ENCODE measurements at regions not wholly inside any gene's neighbourhood (a gene's known extent, or its start where the extent isn't known, plus 50 kb on each side); places are given as distances from the start of the nearest gene placed in this dataset.

DNA sequence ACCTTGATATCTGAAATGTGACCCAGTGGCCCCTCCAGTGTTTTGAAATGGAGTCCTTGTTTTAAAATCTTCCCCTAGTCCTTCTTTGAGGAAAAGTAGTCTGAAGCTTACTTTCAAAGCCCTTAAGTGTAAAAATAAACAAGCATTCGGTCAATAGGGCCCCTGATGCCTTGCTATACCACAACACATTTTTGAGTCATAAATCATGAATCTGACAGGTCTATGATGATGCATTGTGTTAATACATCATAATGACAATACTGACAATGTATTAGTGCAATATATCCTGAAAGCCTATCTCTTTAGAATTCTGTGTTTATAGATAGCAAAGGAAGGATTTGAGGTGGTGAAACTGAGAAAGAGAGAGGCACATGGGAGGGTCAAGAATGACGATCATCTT, 464.2 kb downstream of the MEIS1 start:
- Histone ChIP-seq H3F3A (ENCODE audit: insufficient read depth, low read length, poor library complexity, severe bottlenecking) (no peaks in the 10 kb centered on the region), H4K20me1 (ENCODE audit: insufficient read depth) (no peaks in the 10 kb centered on the region), H3K27ac (ENCODE audit: low read length) (no peak overlapping the region), H3K36me3 (ENCODE audit: insufficient read depth, low read length) (no peaks in the 10 kb centered on the region), H3K4me3 (ENCODE audit: low read length) (no peak overlapping the region), H3K27me3 (ENCODE audit: insufficient read depth, low read depth, low read length) (no peaks in the 10 kb centered on the region), H3K9me3 (ENCODE audit: low read length) (no peaks in the 10 kb centered on the region), H3K79me2 (replicated peaks; ENCODE audit: insufficient read depth, low read length) (no peaks in the 10 kb centered on the region), H3K9me2 (ENCODE audit: insufficient read depth, low read length) (no peaks in the 10 kb centered on the region), H3K4me2 (ENCODE audit: low read length) (no peak overlapping the region), H2AFZ (ENCODE audit: low read depth, low read length) (no peak overlapping the region), H3K9ac (ENCODE audit: low read length) (no peak overlapping the region)
- TF ChIP-seq MXI1 (conservative IDR thresholded peaks at IDR 0.05; ENCODE audit: poor library complexity, severe bottlenecking) (no peak), CTCF (IDR thresholded peaks at IDR 0.05; ENCODE audit: poor library complexity, severe bottlenecking) (no peak), SMC3 (conservative IDR thresholded peaks at IDR 0.05; ENCODE audit: poor library complexity) (no peak), EZH2 (IDR thresholded peaks at IDR 0.05; ENCODE audit: borderline replicate concordance, insufficient read depth, low read length, poor library complexity, severe bottlenecking) (no peak), TAF1 (IDR thresholded peaks at IDR 0.05; ENCODE audit: low read depth) (no peak), EP300 (conservative IDR thresholded peaks at IDR 0.05; ENCODE audit: poor library complexity, severe bottlenecking) (no peak), POLR2AphosphoS5 (IDR thresholded peaks at IDR 0.05) (no peak), RAD21 (conservative IDR thresholded peaks at IDR 0.05) (no peak), REST (IDR thresholded peaks at IDR 0.05; ENCODE audit: borderline replicate concordance) (no peak)

DNA sequence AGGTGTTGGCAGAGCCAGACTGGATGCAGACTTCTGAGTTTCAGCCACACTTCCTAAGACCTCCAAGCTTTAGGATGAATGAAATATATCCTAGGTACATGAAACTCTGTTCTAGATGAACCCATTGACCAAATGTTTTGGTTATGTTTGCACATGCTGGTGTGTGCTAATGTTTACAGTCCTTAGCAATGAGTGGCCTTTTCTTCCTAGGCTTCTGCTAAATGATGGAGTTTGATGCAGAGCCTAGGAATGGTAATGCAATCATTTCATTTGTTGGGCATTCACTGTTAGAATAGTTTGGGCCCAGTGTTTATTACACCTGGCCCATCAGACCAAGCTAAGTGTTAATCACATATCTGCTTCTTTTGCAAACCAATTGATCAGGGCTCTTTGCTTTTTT, 464.7 kb downstream of the MEIS1 start:
- H3K9me3 ChIP-seq (ENCODE audit: low read length), result no peaks in the 10 kb centered on the region
- no peak for TF ChIP-seq RAD21 (conservative IDR thresholded peaks at IDR 0.05)
- no peak for TF ChIP-seq CTCF (IDR thresholded peaks at IDR 0.05; ENCODE audit: poor library complexity, severe bottlenecking)
- no peak for TF ChIP-seq EP300 (conservative IDR thresholded peaks at IDR 0.05; ENCODE audit: poor library complexity, severe bottlenecking)
- TF ChIP-seq SMC3 (conservative IDR thresholded peaks at IDR 0.05; ENCODE audit: poor library complexity), result no peak
- no peak for TF ChIP-seq TAF1 (IDR thresholded peaks at IDR 0.05; ENCODE audit: low read depth)
- no peak for TF ChIP-seq EZH2 (IDR thresholded peaks at IDR 0.05; ENCODE audit: borderline replicate concordance, insufficient read depth, low read length, poor library complexity, severe bottlenecking)
- no peak for TF ChIP-seq MXI1 (conservative IDR thresholded peaks at IDR 0.05; ENCODE audit: poor library complexity, severe bottlenecking)
- TF ChIP-seq REST (IDR thresholded peaks at IDR 0.05; ENCODE audit: borderline replicate concordance), result no peak
- no peak for TF ChIP-seq POLR2AphosphoS5 (IDR thresholded peaks at IDR 0.05)
- no peak overlapping the region for H3K4me3 ChIP-seq (ENCODE audit: low read length)
- no peaks in the 10 kb centered on the region for H4K20me1 ChIP-seq (ENCODE audit: insufficient read depth)
- no peaks in the 10 kb centered on the region for H3K79me2 ChIP-seq (replicated peaks; ENCODE audit: insufficient read depth, low read length)
- H3F3A ChIP-seq (ENCODE audit: insufficient read depth, low read length, poor library complexity, severe bottlenecking), result no peaks in the 10 kb centered on the region
- H3K27me3 ChIP-seq (ENCODE audit: insufficient read depth, low read depth, low read length), result no peaks in the 10 kb centered on the region
- H3K36me3 ChIP-seq (ENCODE audit: insufficient read depth, low read length), result no peaks in the 10 kb centered on the region
- H3K27ac ChIP-seq (ENCODE audit: low read length), result no peak overlapping the region
- H3K9me2 ChIP-seq (ENCODE audit: insufficient read depth, low read length), result no peaks in the 10 kb centered on the region
- no peak overlapping the region for H3K9ac ChIP-seq (ENCODE audit: low read length)
- no peak overlapping the region for H3K4me2 ChIP-seq (ENCODE audit: low read length)
- no peak overlapping the region for H2AFZ ChIP-seq (ENCODE audit: low read depth, low read length)
